PC-3 (cell line): ENCODE measurements at regions not wholly inside any gene's neighbourhood (a gene's known extent, or its start where the extent isn't known, plus 50 kb on each side); places are given as distances from the start of the nearest gene placed in this dataset.

ENCODE experiments used
- ATAC-seq: fragments of 200-7000 bp; cut with Tn5 transposase; 2 replicates; pipeline ENCODE4 v1.9.1; 2020; ENCODE audit warnings: mild to moderate bottlenecking, moderate library complexity
- BruUV-seq: library from RNA; stranded (reverse); fragments of 400-500 nt; replicated peaks from 2 replicates; lab custom pipeline; 2021; lab: Mats Ljungman, UMichigan
- CTCF ChIA-PET: fragments of 300-600 bp; sonication (Branson Sonifier 250); formaldehyde crosslinking; loops from one replicate; lab custom pipeline; 2022; ENCODE audit warnings: antibody characterized with exemption; lab: Charles Lee
- POLR2A ChIA-PET: fragments of 300-600 bp; sonication (Branson Sonifier 250); formaldehyde crosslinking; loops from one replicate; lab custom pipeline; 2022; ENCODE audit warnings: antibody characterized with exemption; ENCODE audit not compliant: unreplicated experiment; lab: Charles Lee
- DNase-seq: peaks from one replicate; pipeline ENCODE4 v3.0.0-alpha.2; 2015
- H2AFZ ChIP-seq: fragments of 300-600 bp; sonication (generic); 2 replicates; pipeline ENCODE4 v1.6.0; 2016; ENCODE audit warnings: antibody characterized with exemption, low read length
- H3F3A ChIP-seq: fragments of 300-600 bp; sonication (generic); one replicate; pipeline ENCODE4 v1.6.0; 2017; ENCODE audit warnings: antibody characterized with exemption, low read length, control low read depth, mild to moderate bottlenecking; ENCODE audit not compliant: unreplicated experiment
- H3K27ac ChIP-seq: fragments of 300-600 bp; sonication (generic); 2 replicates; pipeline ENCODE4 v1.5.1; 2016; ENCODE audit warnings: mild to moderate bottlenecking, low read length
- H3K27me3 ChIP-seq: fragments of 300-600 bp; sonication (generic); 2 replicates; pipeline ENCODE4 v1.6.1; 2016; ENCODE audit warnings: low read length, mixed read lengths
- H3K36me3 ChIP-seq: fragments of 300-600 bp; sonication (generic); 2 replicates; pipeline ENCODE4 v1.6.1; 2016; ENCODE audit warnings: low read depth, mixed run types, low read length, mixed read lengths
- H3K4me1 ChIP-seq: fragments of 300-600 bp; sonication (generic); 2 replicates; pipeline ENCODE4 v1.5.1; 2016; ENCODE audit warnings: low read length; ENCODE audit not compliant: insufficient read depth
- H3K4me2 ChIP-seq: fragments of 300-600 bp; sonication (generic); 2 replicates; pipeline ENCODE4 v1.6.0; 2016; ENCODE audit warnings: low read length
- H3K4me3 ChIP-seq: fragments of 300-600 bp; sonication (generic); 2 replicates; pipeline ENCODE4 v1.5.1; 2016; ENCODE audit warnings: mild to moderate bottlenecking, low read length, mixed read lengths
- H3K79me2 ChIP-seq: fragments of 300-600 bp; sonication (generic); 2 replicates; pipeline ENCODE4 v1.6.1; 2017; ENCODE audit warnings: low read length, mixed read lengths
- H3K9ac ChIP-seq: fragments of 300-600 bp; sonication (generic); 2 replicates; pipeline ENCODE4 v1.6.0; 2016; ENCODE audit warnings: mild to moderate bottlenecking, low read length
- H3K9me2 ChIP-seq: fragments of 300-600 bp; sonication (generic); replicated peaks from 2 replicates; pipeline ENCODE4 v1.6.1; 2016; ENCODE audit warnings: mixed run types, low read length, mixed read lengths
- H3K9me3 ChIP-seq: fragments of 300-600 bp; sonication (generic); 2 replicates; pipeline ENCODE4 v1.6.1; 2016; ENCODE audit warnings: low read length, mixed read lengths
- H4K20me1 ChIP-seq: fragments of 300-600 bp; sonication (generic); 2 replicates; pipeline ENCODE4 v1.6.1; 2016; ENCODE audit warnings: low read length, mixed read lengths
- EZH2 ChIP-seq: fragments of 300-600 bp; sonication (generic); IDR thresholded peaks from one replicate; pipeline ENCODE4 v1.6.1; 2017; ENCODE audit warnings: antibody characterized with exemption, mild to moderate bottlenecking, low read length; ENCODE audit not compliant: unreplicated experiment
- EZH2phosphoT487 ChIP-seq: fragments of 300-600 bp; sonication (generic); IDR thresholded peaks from 2 replicates; pipeline ENCODE4 v1.6.1; 2018; ENCODE audit warnings: mild to moderate bottlenecking, antibody characterized with exemption, low read length, borderline replicate concordance
- intact Hi-C: fragments of 100-400 bp; cut with micrococcal nuclease; formaldehyde crosslinking; loops from 2 replicates; pipeline ENCODE4 v1.9.0; 2023
- TF ChIP-seq, protein P1 (sequence below): fragments of 300-600 bp; sonication (generic); conservative IDR thresholded peaks from 2 replicates; pipeline ENCODE4 v1.5.1; 2017; ENCODE audit warnings: antibody characterized with exemption, low read depth, mild to moderate bottlenecking, low read length

- ChIA-PET CTCF (no interaction called here), POLR2A (no interaction called here)
- Histone ChIP-seq H3K36me3 (no peaks in the 10 kb centered on the region), H3K9me3 (no peaks in the 10 kb centered on the region), H3K9me2 (no peaks in the 10 kb centered on the region), H3K79me2 (no peaks in the 10 kb centered on the region), H3K9ac (no peak overlapping the region), H2AFZ (no peak overlapping the region), H4K20me1 (no peaks in the 10 kb centered on the region), H3K27ac (no peak overlapping the region), H3K27me3 (0 out of 2 replicates have a peak, but pooled peaks cover 13% of the 10 kb centered on the region), H3K4me3 (no peak overlapping the region), H3F3A (no peaks in the 10 kb centered on the region), H3K4me2 (no peak overlapping the region), H3K4me1 (no peaks in the 10 kb centered on the region)
- intact Hi-C loops = no loop called here
- no peak for TF ChIP-seq EZH2phosphoT487
- TF ChIP-seq, protein P1, sequence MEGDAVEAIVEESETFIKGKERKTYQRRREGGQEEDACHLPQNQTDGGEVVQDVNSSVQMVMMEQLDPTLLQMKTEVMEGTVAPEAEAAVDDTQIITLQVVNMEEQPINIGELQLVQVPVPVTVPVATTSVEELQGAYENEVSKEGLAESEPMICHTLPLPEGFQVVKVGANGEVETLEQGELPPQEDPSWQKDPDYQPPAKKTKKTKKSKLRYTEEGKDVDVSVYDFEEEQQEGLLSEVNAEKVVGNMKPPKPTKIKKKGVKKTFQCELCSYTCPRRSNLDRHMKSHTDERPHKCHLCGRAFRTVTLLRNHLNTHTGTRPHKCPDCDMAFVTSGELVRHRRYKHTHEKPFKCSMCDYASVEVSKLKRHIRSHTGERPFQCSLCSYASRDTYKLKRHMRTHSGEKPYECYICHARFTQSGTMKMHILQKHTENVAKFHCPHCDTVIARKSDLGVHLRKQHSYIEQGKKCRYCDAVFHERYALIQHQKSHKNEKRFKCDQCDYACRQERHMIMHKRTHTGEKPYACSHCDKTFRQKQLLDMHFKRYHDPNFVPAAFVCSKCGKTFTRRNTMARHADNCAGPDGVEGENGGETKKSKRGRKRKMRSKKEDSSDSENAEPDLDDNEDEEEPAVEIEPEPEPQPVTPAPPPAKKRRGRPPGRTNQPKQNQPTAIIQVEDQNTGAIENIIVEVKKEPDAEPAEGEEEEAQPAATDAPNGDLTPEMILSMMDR = no peak
- no TSS peak for BruUV-seq
- DNase-seq (no peak), ATAC-seq (no peak)
Observed at GRCh38 chr3:135788146-135788545, 177.4 kb upstream of the PPP2R3A start.

DNA sequence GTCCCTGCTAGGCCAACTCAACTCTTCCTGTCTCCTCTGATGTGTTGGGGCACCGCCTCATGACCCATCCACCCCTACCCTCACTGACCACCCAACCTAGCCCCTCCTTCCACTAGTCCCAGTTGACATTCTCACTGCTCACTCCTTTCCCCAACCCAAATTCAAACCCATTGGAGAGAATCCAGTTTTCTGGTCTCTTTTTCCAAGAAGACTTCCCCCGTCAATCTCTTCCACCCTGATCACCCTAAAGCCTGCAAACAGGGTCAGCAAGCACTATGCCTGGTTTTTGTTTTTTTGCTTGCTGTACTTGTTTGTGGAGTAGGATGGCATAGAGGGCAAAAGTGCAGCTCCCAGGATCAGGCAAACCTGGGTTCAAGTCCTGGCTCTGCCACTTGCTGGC is 176.6 kb upstream of the PPP2R3A start:
- CTCF ChIA-PET = no interaction called here

DNA sequence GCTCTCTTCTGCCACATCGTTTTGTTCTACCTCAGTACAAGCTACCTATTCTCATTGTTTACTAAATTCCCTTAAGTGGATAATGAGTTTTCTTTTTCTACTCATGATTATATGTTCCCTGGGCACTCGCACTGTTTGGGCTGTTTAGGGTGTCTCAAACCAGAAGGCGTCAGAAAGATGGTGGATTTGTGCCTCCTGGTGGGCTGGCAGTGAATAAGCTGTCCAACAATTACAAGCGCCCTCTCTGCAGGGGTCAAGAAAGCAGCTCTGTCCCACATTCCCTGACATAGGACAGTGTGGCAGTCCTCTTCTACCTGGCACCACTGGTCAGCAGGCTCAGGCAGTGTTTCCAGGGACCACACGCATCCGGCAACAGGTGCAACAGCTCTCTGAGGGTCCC is 173.4 kb upstream of the PPP2R3A start:
- Histone ChIP-seq H4K20me1 (no peaks in the 10 kb centered on the region), H3K9ac (no peak overlapping the region), H3K4me1 (no peaks in the 10 kb centered on the region), H3K27ac (no peak overlapping the region), H3K36me3 (no peaks in the 10 kb centered on the region), H3K27me3 (0 out of 2 replicates have a peak, but pooled peaks cover 13% of the 10 kb centered on the region), H3K9me2 (no peaks in the 10 kb centered on the region), H3K9me3 (no peaks in the 10 kb centered on the region), H3F3A (no peaks in the 10 kb centered on the region), H3K4me3 (no peak overlapping the region), H3K4me2 (no peak overlapping the region), H3K79me2 (no peaks in the 10 kb centered on the region), H2AFZ (no peak overlapping the region)
- ChIA-PET POLR2A (no interaction called here), CTCF (no interaction called here)
- intact Hi-C loops = no loop called here
- BruUV-seq = no TSS peak
- DNase-seq (no peak), ATAC-seq (no peak)
- TF ChIP-seq, protein P1 = 0 out of 2 replicates have a peak, but pooled peaks have one; percentile 26
- TF ChIP-seq EZH2 = no peak

More for the DNA sequence above, 176.6 kb upstream of the PPP2R3A start:
- no peaks in the 10 kb centered on the region for H3F3A ChIP-seq
- H3K4me1 ChIP-seq = no peaks in the 10 kb centered on the region
- no peaks in the 10 kb centered on the region for H3K36me3 ChIP-seq
- DNase-seq = no peak
- no peak overlapping the region for H3K4me2 ChIP-seq
- H3K27ac ChIP-seq = no peak overlapping the region
- TF ChIP-seq, protein P1 = no peak
- no peak for TF ChIP-seq EZH2phosphoT487
- no peak for TF ChIP-seq EZH2
- POLR2A ChIA-PET = no interaction called here
- intact Hi-C loops = no loop called here
- no peak overlapping the region for H2AFZ ChIP-seq
- H3K9ac ChIP-seq = no peak overlapping the region
- no TSS peak for BruUV-seq
- H3K27me3 ChIP-seq = 0 out of 2 replicates have a peak, but pooled peaks cover 13% of the 10 kb centered on the region
- H4K20me1 ChIP-seq = no peaks in the 10 kb centered on the region
- no peaks in the 10 kb centered on the region for H3K9me3 ChIP-seq
- no peak for ATAC-seq
- no peaks in the 10 kb centered on the region for H3K79me2 ChIP-seq
- no peaks in the 10 kb centered on the region for H3K9me2 ChIP-seq
- H3K4me3 ChIP-seq = no peak overlapping the region
